HG03060 (cell line): ENCODE measurements at regions not wholly inside any gene's neighbourhood (a gene's known extent, or its start where the extent isn't known, plus 50 kb on each side); places are given as distances from the start of the nearest gene placed in this dataset.

ENCODE experiments used
- ATAC-seq: cut with Tn5 transposase; IDR thresholded peaks from one replicate; pipeline ENCODE4 v1.9.1; 2021; ENCODE audit warnings: low read depth, moderate number of reproducible peaks; ENCODE audit not compliant: unreplicated experiment

- ATAC-seq: no peak
Measured at GRCh38 chr12:125300249-125300648, 235.0 kb downstream of the AACS start.

- ATAC-seq: no peak
Measured at GRCh38 chr12:125303337-125303736, 238.1 kb downstream of the AACS start.

- ATAC-seq: no peak
Measured at GRCh38 chr12:125304029-125304428, 238.8 kb downstream of the AACS start.

- no peak for ATAC-seq
Measured at GRCh38 chr12:125305231-125305630, 240.0 kb downstream of the AACS start.

- ATAC-seq: no peak
Measured at GRCh38 chr12:125310461-125310860, 245.2 kb downstream of the AACS start.

GRCh38 chr12:125311050-125311449 lies 245.8 kb downstream of the AACS start:
- no peak for ATAC-seq

GRCh38 chr12:125312471-125312870 lies 247.2 kb downstream of the AACS start:
- no peak for ATAC-seq

GRCh38 chr12:125314051-125314755 lies 249.0 kb downstream of the AACS start:
- ATAC-seq: no peak

GRCh38 chr12:125315771-125316170 lies 250.5 kb downstream of the AACS start:
- no peak for ATAC-seq

- no peak for ATAC-seq
Measured at GRCh38 chr12:125320177-125320576, 254.9 kb downstream of the AACS start.

- ATAC-seq: no peak
Measured at GRCh38 chr12:125324861-125325490, 259.7 kb downstream of the AACS start.

GRCh38 chr12:125329239-125330102 lies 264.2 kb downstream of the AACS start:
- ATAC-seq: no peak

GRCh38 chr12:125330645-125331341 lies 265.6 kb downstream of the AACS start:
- no peak for ATAC-seq

- ATAC-seq: no peak
Measured at GRCh38 chr12:125331342-125332052, 266.3 kb downstream of the AACS start.

GRCh38 chr12:125332900-125333299 lies 267.7 kb downstream of the AACS start:
- ATAC-seq: no peak

- no peak for ATAC-seq
Measured at GRCh38 chr12:125336246-125336645, 271.0 kb downstream of the AACS start.

GRCh38 chr12:125340791-125341190 lies 275.6 kb downstream of the AACS start:
- ATAC-seq: no peak

GRCh38 chr12:125341422-125341821 lies 276.2 kb downstream of the AACS start:
- ATAC-seq: no peak

GRCh38 chr12:125343649-125344048 lies 278.4 kb downstream of the AACS start:
- ATAC-seq: no peak

GRCh38 chr12:125346362-125346761 lies 281.1 kb downstream of the AACS start:
- no peak for ATAC-seq
